ENCODE measurements at regions not wholly inside any gene's neighbourhood (a gene's known extent, or its start where the extent isn't known, plus 50 kb on each side); places are given as distances from the start of the nearest gene placed in this dataset.

DNA sequence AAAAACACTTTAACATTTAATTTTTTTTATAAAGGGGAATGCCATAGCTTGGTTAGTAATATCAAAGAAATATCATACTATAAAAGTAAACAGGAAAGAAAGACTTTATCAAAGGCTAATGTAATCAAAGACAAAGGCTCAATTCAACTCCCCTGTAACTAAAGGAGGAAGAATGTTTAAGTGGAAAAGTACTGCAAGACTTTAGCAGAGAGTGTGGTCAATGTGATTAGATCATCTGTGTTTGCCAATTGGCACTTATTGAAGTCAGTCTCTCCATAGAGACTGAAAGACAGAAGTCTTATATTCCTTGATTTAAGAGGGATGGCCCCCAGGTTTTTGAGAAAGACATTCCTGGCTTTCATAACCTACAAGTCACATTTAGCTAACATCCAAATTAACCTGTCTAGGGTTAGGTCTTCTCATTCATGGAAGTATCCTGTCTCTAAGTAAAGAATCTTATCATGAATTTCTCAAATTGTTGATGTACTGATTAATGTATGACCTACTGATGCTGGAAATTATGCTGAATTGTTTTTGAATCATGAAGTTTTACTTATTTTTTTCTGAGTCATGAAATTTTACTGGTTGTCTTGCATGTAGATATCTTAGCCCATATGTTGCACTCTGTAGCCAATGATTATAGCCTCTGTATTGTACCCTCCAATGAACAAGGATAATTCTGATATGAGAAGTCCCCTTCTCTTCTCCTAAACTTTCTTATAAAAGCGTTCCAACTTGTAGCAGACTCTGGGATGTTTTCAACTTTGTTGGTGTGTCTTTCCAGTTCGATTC, 65.4 kb downstream of the ATXN7L3B start:
- TF ChIP-seq, protein P1, sequence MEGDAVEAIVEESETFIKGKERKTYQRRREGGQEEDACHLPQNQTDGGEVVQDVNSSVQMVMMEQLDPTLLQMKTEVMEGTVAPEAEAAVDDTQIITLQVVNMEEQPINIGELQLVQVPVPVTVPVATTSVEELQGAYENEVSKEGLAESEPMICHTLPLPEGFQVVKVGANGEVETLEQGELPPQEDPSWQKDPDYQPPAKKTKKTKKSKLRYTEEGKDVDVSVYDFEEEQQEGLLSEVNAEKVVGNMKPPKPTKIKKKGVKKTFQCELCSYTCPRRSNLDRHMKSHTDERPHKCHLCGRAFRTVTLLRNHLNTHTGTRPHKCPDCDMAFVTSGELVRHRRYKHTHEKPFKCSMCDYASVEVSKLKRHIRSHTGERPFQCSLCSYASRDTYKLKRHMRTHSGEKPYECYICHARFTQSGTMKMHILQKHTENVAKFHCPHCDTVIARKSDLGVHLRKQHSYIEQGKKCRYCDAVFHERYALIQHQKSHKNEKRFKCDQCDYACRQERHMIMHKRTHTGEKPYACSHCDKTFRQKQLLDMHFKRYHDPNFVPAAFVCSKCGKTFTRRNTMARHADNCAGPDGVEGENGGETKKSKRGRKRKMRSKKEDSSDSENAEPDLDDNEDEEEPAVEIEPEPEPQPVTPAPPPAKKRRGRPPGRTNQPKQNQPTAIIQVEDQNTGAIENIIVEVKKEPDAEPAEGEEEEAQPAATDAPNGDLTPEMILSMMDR (IDR thresholded peaks at IDR 0.05; ENCODE audit: borderline replicate concordance, extremely low read depth, insufficient read depth), result no peak
- no peaks in the 10 kb centered on the region for H3K4me1 ChIP-seq (ENCODE audit: control insufficient read depth in 2 of 3, insufficient read depth in 2 of 3, low read depth in 1 of 3, low read length in 3 of 3)
- H3K9me3 ChIP-seq (ENCODE audit: control insufficient read depth in 2 of 3, insufficient read depth in 1 of 3, low read length in 3 of 3), result no peaks in the 10 kb centered on the region
- H3K9ac ChIP-seq (ENCODE audit: low read length in 3 of 3), result no peak overlapping the region
- H3K27me3 ChIP-seq (ENCODE audit: control insufficient read depth, insufficient read depth, low read length), result no peaks in the 10 kb centered on the region
- H3K4me3 ChIP-seq (ENCODE audit: low read length in 3 of 3), result no peak overlapping the region
- DNase-seq (no peak), FAIRE-seq (no peak)
- intact Hi-C loops (cut with DNase I), result no loop called here
- no peaks in the 10 kb centered on the region for H3K36me3 ChIP-seq (ENCODE audit: control insufficient read depth in 2 of 3, insufficient read depth in 3 of 3, low read length in 3 of 3)
- H3K27ac ChIP-seq (ENCODE audit: low read depth in 2 of 2, low read length in 2 of 2), result no peak overlapping the region

DNA sequence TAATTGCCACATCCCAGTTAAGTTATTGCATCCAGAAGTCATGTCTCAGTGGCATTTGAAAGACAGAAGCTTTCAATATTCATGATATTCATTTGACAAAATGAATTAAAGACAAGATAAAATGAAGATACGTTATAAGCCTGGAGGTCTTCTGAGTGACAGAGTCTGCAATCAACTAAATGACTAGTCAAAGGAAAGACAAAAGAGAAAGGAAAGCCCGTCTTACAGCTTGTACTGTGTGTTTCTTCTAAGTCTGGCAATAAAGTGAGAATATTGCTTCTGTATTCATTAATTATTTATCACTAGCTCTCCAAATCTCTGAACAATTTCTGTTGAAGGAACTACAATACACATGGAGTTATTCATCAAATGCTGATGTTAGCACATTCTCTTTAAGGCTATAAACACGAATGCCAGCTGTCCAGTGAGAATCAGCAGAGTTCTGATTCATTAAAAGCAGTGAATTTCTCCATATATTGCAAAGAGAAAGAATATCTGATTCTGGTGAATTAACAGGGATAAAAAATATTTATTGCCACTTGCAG, 70.7 kb downstream of the ATXN7L3B start:
- H3K9ac ChIP-seq (ENCODE audit: low read length in 3 of 3), result no peak overlapping the region
- FAIRE-seq (no peak), DNase-seq (no peak)
- no peaks in the 10 kb centered on the region for H3K36me3 ChIP-seq (ENCODE audit: control insufficient read depth in 2 of 3, insufficient read depth in 3 of 3, low read length in 3 of 3)
- no peaks in the 10 kb centered on the region for H3K9me3 ChIP-seq (ENCODE audit: control insufficient read depth in 2 of 3, insufficient read depth in 1 of 3, low read length in 3 of 3)
- no peak overlapping the region for H3K27ac ChIP-seq (ENCODE audit: low read depth in 2 of 2, low read length in 2 of 2)
- no peaks in the 10 kb centered on the region for H3K27me3 ChIP-seq (ENCODE audit: control insufficient read depth, insufficient read depth, low read length)
- intact Hi-C loops (cut with DNase I), result no loop called here
- TF ChIP-seq, protein P1 (IDR thresholded peaks at IDR 0.05; ENCODE audit: borderline replicate concordance, extremely low read depth, insufficient read depth), result no peak
- no peak overlapping the region for H3K4me3 ChIP-seq (ENCODE audit: low read length in 3 of 3)
- no peaks in the 10 kb centered on the region for H3K4me1 ChIP-seq (ENCODE audit: control insufficient read depth in 2 of 3, insufficient read depth in 2 of 3, low read depth in 1 of 3, low read length in 3 of 3)

DNA sequence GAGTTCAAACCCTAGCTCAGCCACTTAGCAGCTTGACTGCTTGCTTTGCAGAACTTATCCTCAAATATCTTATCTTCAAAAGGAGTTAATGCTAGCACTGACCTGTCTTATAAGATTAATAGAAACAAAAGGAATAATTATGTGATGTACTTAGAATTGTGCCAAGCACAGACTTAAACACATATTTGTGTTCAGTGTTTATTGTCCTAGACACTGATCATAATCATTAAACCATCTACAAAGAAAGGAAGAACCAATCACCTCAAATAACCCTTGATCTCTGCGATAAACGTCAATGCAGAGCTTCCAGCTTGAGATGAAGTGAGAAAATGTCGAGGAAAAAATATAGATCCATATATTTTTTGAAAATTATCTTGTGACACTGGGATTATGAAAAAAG, 73.1 kb downstream of the ATXN7L3B start:
- Histone ChIP-seq H3K4me1 (ENCODE audit: control insufficient read depth in 2 of 3, insufficient read depth in 2 of 3, low read depth in 1 of 3, low read length in 3 of 3) (no peaks in the 10 kb centered on the region), H3K9me3 (ENCODE audit: control insufficient read depth in 2 of 3, insufficient read depth in 1 of 3, low read length in 3 of 3) (no peaks in the 10 kb centered on the region), H3K9ac (ENCODE audit: low read length in 3 of 3) (no peak overlapping the region), H3K4me3 (ENCODE audit: low read length in 3 of 3) (no peak overlapping the region), H3K27ac (ENCODE audit: low read depth in 2 of 2, low read length in 2 of 2) (no peak overlapping the region), H3K27me3 (ENCODE audit: control insufficient read depth, insufficient read depth, low read length) (no peaks in the 10 kb centered on the region), H3K36me3 (ENCODE audit: control insufficient read depth in 2 of 3, insufficient read depth in 3 of 3, low read length in 3 of 3) (no peaks in the 10 kb centered on the region)
- intact Hi-C loops (cut with DNase I), result no loop called here
- TF ChIP-seq, protein P1 (IDR thresholded peaks at IDR 0.05; ENCODE audit: borderline replicate concordance, extremely low read depth, insufficient read depth), result no peak
- no peak for DNase-seq
- no peak for FAIRE-seq
